ENCODE measurements at regions not wholly inside any gene's neighbourhood (a gene's known extent, or its start where the extent isn't known, plus 50 kb on each side); places are given as distances from the start of the nearest gene placed in this dataset.
A peak's percentile ranks its signal among the peaks of the same experiment; 100 is the strongest.

DNA sequence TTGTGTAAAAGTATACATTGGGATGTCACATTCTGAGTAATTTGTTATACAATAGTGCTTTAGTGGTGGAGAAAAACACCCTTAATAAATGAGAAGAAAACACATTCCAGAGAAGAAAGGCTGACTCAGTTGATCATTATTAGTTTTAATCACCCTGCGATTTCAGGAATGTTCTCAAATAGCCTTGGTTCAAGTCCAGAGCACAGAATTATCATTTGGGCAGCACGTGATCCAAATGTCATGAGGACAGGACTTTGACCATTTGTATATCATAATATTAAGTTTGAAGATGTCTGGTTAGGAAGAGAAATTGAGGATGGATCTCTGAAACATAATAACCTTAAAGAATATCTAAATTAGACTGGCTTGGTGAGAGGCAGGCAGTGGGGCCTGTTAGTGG is 1434.3 kb upstream of the TENM3 start:
- Mint-ChIP-seq H3K27me3 (ENCODE audit: low read depth, unreplicated experiment) (no peaks in the 10 kb centered on the region), H3K36me3 (ENCODE audit: low read depth, unreplicated experiment) (no peaks in the 10 kb centered on the region), H3K4me3 (ENCODE audit: unreplicated experiment) (no peak overlapping the region), H3K27ac (ENCODE audit: unreplicated experiment) (no peak overlapping the region), H3K9me3 (ENCODE audit: unreplicated experiment) (no peaks in the 10 kb centered on the region), H3K4me1 (ENCODE audit: low read depth, unreplicated experiment) (peaks cover 3% of the 10 kb centered on the region)
- TF ChIP-seq CTCF (IDR thresholded peaks at IDR 0.05; ENCODE audit: insufficient read depth, low read depth, low read length) = no peak
- TF ChIP-seq EZH2 (IDR thresholded peaks at IDR 0.05; ENCODE audit: insufficient read depth, low read length) = no peak
- Histone ChIP-seq H4K20me1 (ENCODE audit: insufficient read depth, low read length) (no peaks in the 10 kb centered on the region), H3K4me1 (ENCODE audit: insufficient read depth, low read length) (no peaks in the 10 kb centered on the region), H2AFZ (ENCODE audit: low read depth, low read length) (no peak overlapping the region), H3K4me2 (ENCODE audit: low read length) (no peak overlapping the region), H3K9ac (ENCODE audit: low read length) (no peak overlapping the region), H3K79me2 (ENCODE audit: insufficient read depth, low read length) (no peaks in the 10 kb centered on the region), H3K27me3 (ENCODE audit: insufficient read depth, low read length) (no peaks in the 10 kb centered on the region), H3K27ac (ENCODE audit: low read depth, low read length) (no peak overlapping the region), H3K4me3 (ENCODE audit: insufficient read depth, low read depth, low read length) (no peak overlapping the region), H3K36me3 (ENCODE audit: insufficient read depth, low read length) (no peaks in the 10 kb centered on the region), H3K9me3 (ENCODE audit: insufficient read depth, low read depth, low read length) (no peaks in the 10 kb centered on the region)
- FAIRE-seq = no peak
- peak; percentile 34 for DNase-seq (ENCODE audit: low read depth)

GRCh38 chr4:180809439-180809838 is 1433.8 kb upstream of the TENM3 start:
- Mint-ChIP-seq H3K9me3 (ENCODE audit: unreplicated experiment) (no peaks in the 10 kb centered on the region), H3K36me3 (ENCODE audit: low read depth, unreplicated experiment) (no peaks in the 10 kb centered on the region), H3K4me1 (ENCODE audit: low read depth, unreplicated experiment) (peaks cover 3% of the 10 kb centered on the region), H3K27me3 (ENCODE audit: low read depth, unreplicated experiment) (no peaks in the 10 kb centered on the region), H3K4me3 (ENCODE audit: unreplicated experiment) (no peak overlapping the region), H3K27ac (ENCODE audit: unreplicated experiment) (no peak overlapping the region)
- FAIRE-seq (no peak), DNase-seq (ENCODE audit: low read depth) (peak; percentile 84)
- no peaks in the 10 kb centered on the region for H3K4me1 ChIP-seq (ENCODE audit: insufficient read depth, low read length)
- H3K36me3 ChIP-seq (ENCODE audit: insufficient read depth, low read length) = no peaks in the 10 kb centered on the region
- H3K9ac ChIP-seq (ENCODE audit: low read length) = no peak overlapping the region
- no peak for TF ChIP-seq EZH2 (IDR thresholded peaks at IDR 0.05; ENCODE audit: insufficient read depth, low read length)
- TF ChIP-seq CTCF (IDR thresholded peaks at IDR 0.05; ENCODE audit: insufficient read depth, low read depth, low read length) = no peak
- no peaks in the 10 kb centered on the region for H3K27me3 ChIP-seq (ENCODE audit: insufficient read depth, low read length)
- no peaks in the 10 kb centered on the region for H3K9me3 ChIP-seq (ENCODE audit: insufficient read depth, low read depth, low read length)
- no peak overlapping the region for H2AFZ ChIP-seq (ENCODE audit: low read depth, low read length)
- H3K79me2 ChIP-seq (ENCODE audit: insufficient read depth, low read length) = no peaks in the 10 kb centered on the region
- H3K4me3 ChIP-seq (ENCODE audit: insufficient read depth, low read depth, low read length) = no peak overlapping the region
- H4K20me1 ChIP-seq (ENCODE audit: insufficient read depth, low read length) = no peaks in the 10 kb centered on the region
- no peak overlapping the region for H3K4me2 ChIP-seq (ENCODE audit: low read length)
- no peak overlapping the region for H3K27ac ChIP-seq (ENCODE audit: low read depth, low read length)

GRCh38 chr4:180810581-180810980 is 1432.6 kb upstream of the TENM3 start:
- FAIRE-seq (no peak), DNase-seq (ENCODE audit: low read depth) (peak; percentile 60)
- H3K79me2 ChIP-seq (ENCODE audit: insufficient read depth, low read length) = no peaks in the 10 kb centered on the region
- no peak overlapping the region for H3K27ac ChIP-seq (ENCODE audit: low read depth, low read length)
- peaks cover 6% of the 10 kb centered on the region for H3K4me1 Mint-ChIP-seq (ENCODE audit: low read depth, unreplicated experiment)
- TF ChIP-seq CTCF (IDR thresholded peaks at IDR 0.05; ENCODE audit: insufficient read depth, low read depth, low read length) = no peak
- TF ChIP-seq EZH2 (IDR thresholded peaks at IDR 0.05; ENCODE audit: insufficient read depth, low read length) = no peak
- H3K4me2 ChIP-seq (ENCODE audit: low read length) = no peak overlapping the region
- H3K27me3 ChIP-seq (ENCODE audit: insufficient read depth, low read length) = no peaks in the 10 kb centered on the region
- no peak overlapping the region for H3K4me3 Mint-ChIP-seq (ENCODE audit: unreplicated experiment)
- no peak overlapping the region for H3K27ac Mint-ChIP-seq (ENCODE audit: unreplicated experiment)
- H3K36me3 Mint-ChIP-seq (ENCODE audit: low read depth, unreplicated experiment) = no peaks in the 10 kb centered on the region
- H3K9ac ChIP-seq (ENCODE audit: low read length) = no peak overlapping the region
- H3K27me3 Mint-ChIP-seq (ENCODE audit: low read depth, unreplicated experiment) = no peaks in the 10 kb centered on the region
- H3K9me3 ChIP-seq (ENCODE audit: insufficient read depth, low read depth, low read length) = no peaks in the 10 kb centered on the region
- H3K9me3 Mint-ChIP-seq (ENCODE audit: unreplicated experiment) = no peaks in the 10 kb centered on the region
- H4K20me1 ChIP-seq (ENCODE audit: insufficient read depth, low read length) = no peaks in the 10 kb centered on the region
- H3K4me3 ChIP-seq (ENCODE audit: insufficient read depth, low read depth, low read length) = no peak overlapping the region
- no peaks in the 10 kb centered on the region for H3K4me1 ChIP-seq (ENCODE audit: insufficient read depth, low read length)
- H3K36me3 ChIP-seq (ENCODE audit: insufficient read depth, low read length) = no peaks in the 10 kb centered on the region
- no peak overlapping the region for H2AFZ ChIP-seq (ENCODE audit: low read depth, low read length)
